ENCODE measurements at regions not wholly inside any gene's neighbourhood (a gene's known extent, or its start where the extent isn't known, plus 50 kb on each side); places are given as distances from the start of the nearest gene placed in this dataset.

GRCh38 chr17:52841971-52842370 is 683.5 kb upstream of the CA10 start:
- no peak for DNase-seq

DNA sequence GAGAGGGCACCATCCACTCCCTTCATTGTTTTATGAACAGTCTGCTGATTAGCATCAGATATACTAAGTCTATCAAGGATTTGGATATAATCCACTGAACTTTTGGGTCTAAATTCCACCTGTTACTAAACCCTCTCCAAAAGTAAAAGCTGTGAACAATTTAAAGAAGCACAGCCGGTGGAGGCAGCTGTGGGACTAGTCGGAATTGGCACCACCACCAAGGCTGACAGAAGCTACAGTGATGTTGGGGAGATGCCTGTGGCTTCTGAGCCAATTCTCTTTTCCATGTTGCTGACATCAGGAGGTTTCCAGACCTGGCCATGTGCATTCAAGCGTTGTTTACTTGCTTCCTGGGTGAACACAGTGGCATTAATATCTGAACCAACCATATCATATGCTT is 679.0 kb upstream of the CA10 start:
- no peak for DNase-seq

GRCh38 chr17:52831536-52831935 is 673.0 kb upstream of the CA10 start:
- no peak for DNase-seq

GRCh38 chr17:52828621-52829020 is 670.1 kb upstream of the CA10 start:
- DNase-seq, result no peak

GRCh38 chr17:52827526-52827925 is 669.0 kb upstream of the CA10 start:
- no peak for DNase-seq

DNA sequence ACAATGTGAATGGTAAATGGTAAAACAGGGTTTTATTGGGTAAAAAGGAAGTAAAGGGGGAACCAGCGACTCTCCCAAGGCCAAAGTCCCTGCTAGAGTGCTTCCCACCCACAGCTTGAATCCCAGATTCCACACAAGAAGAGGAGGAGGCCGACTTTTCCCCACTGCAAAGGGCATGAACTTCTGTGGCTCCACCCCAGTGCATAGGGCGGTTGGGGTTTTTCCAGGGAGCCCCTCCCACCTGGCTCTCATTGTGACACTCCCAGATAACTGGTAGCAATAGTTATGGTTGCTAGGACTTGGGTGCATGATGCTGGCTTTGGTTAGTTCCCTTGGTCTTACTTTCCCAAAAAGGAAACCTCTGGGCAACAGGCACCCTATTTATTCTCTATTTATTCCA is 666.0 kb upstream of the CA10 start:
- no peak for DNase-seq

- DNase-seq, result no peak
Observed at GRCh38 chr17:52823155-52823554, 664.6 kb upstream of the CA10 start.

DNA sequence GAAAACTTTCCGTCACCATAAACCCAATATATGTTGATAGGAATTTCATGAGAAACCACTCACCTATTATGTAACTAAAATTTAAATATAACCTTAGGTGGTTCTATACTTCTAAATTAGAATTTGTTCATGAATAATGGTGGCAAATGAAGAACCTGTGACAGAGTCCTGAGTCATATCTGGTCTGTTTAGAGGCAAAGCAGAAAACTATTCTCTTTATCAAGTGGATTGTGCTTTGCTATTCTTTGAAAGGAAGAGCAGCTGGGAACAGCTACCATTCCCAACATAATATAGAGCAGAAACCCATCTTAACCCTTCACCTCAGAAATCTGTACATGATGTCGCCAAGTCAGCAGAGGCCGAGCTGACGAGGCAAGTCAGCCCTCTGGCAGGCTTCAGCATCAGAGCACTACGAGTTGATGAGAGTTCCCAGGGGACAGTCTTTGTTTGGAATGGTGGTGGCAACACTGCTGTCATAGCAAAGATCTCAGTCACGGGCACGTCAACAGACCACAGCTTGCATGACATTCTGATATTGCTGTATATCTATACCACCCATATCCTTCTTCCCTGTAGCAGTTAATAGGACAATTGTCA is 631.9 kb upstream of the CA10 start:
- no peak for DNase-seq

DNA sequence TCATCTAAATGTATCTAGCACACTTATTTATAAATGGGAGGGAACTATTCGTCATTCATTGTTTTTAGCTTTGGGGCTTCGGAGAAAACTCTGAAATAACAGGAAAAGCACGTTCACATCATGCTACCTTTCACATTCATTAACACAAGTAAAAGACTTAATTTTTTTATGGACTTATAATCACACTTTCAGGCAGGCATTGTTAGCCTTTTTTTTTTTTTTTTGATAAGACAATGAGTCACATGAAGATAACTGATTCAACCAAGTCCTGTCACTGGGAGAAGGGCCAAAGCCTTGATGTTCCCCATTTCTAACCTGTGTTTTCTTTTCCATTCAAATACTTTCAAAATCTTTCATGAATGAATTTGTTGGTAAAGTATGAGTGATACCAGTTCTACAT is 631.3 kb upstream of the CA10 start:
- DNase-seq, result no peak

DNA sequence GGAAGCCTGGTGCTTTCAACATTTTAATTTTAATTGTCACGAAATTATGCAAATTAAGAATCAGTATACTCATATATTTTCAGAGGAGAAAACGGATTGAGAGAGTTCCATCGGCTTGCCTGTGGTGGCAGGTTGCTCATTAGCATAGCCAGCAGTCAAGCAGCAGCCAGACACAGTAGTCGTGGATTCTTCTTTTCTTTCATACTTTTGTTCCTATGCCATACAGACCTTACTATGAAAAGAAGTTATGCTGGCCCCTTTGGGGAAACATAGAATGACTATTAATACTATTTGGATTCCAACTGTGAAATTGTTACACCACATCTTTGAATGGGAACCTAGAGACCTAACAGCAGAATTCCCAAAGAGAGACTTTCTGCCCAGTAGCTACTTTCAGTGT is 617.7 kb upstream of the CA10 start:
- DNase-seq, result no peak

GRCh38 chr17:52762794-52763167 is 604.3 kb upstream of the CA10 start:
- no peak for DNase-seq

DNA sequence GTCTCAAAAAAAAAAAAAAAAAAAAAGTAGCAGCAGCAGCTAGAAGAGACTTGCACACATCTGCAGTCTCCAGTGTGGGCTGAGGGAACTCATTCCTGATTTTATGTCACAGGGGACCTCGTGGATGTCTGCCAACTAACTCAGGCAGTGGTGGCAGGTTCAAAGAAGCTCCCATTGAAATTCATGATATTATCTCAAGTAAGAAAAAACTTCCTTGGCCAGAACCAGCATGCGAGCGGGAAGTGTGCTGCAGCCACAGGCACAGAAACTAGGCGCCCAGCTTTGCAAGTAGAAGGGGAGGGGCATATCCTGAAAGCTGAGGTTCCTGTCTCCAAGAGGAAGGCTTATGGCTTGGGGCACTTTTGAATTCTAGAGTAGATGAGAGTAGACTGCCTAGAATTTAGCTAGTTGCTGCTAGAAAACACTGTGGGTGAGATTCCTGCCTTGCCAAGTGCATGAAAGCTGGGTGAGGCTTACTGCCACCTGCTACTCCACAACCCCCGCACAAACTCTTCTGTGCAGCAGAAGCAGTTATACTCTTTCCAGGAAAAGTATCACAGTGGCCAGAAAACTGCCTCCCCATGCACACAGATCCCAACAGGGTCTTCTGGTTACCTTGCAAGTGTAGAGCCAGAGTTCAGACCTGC is 603.8 kb upstream of the CA10 start:
- DNase-seq, result no peak

DNA sequence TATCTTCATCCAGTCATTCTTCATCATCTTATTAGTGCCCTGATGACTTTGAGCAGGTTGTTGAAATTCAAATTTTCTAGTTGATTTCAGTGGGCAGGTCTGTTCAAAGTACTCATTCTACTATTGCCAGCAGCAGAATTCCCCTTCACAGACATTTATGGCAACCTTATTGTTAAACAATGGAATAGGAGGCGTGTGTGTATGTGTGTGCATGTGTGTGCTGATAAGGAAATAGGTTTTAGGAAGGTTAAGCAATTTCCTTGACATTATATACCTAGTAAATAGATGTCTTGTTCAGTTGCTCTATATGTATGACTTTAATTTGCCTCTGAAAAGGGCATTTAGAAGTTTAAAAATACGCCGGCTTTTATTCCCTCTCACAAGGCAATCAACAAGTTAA is 601.4 kb upstream of the CA10 start:
- DNase-seq, result no peak

- DNase-seq, result no peak
Observed at GRCh38 chr17:52758481-52758880, 600.0 kb upstream of the CA10 start.

- no peak for DNase-seq
Observed at GRCh38 chr17:52756746-52757145, 598.2 kb upstream of the CA10 start.

- no peak for DNase-seq
Observed at GRCh38 chr17:52754838-52755237, 596.3 kb upstream of the CA10 start.

- DNase-seq, result no peak
Observed at GRCh38 chr17:52751051-52751450, 592.5 kb upstream of the CA10 start.

DNA sequence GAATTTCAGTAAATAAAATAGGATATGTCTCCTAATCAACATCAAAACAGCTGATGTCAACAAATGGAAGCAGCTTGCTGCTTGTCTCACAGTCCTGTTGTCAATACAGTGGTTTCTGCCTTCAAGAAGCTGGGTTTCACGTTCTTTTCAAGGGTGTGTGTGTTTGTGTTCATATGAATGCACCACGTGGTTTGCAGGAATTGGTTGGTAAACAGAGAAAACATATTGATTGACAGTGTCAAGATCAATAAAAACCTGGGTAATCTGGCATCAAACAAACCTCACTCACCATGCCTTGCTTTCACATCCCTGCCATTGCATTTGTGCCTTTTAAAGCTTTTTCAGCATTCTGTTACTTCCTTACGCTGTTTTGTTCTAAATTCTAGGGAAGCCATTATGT is 585.7 kb upstream of the CA10 start:
- no peak for DNase-seq

- no peak for DNase-seq
Observed at GRCh38 chr17:52740006-52740405, 581.5 kb upstream of the CA10 start.

DNA sequence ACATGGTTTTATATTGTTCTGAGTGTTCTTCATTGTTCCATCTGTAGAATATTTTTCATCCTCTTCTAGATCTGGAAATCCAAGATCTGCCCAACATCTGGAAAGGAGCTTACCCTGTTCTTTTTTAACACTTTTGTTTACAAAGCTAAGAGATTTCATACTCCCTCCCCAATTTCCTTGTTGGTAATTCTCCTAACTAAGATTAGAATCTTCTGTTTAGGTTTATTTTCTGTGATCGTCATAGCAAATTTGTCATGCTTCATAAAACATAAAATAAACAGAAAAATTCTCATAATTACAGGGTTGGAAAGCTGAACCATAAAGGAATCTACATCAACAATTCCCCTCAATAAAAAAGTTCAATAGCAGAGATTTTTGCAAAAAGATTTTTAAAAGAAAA is 580.3 kb upstream of the CA10 start:
- DNase-seq, result no peak

GRCh38 chr17:52737071-52737470 is 578.6 kb upstream of the CA10 start:
- no peak for DNase-seq

DNA sequence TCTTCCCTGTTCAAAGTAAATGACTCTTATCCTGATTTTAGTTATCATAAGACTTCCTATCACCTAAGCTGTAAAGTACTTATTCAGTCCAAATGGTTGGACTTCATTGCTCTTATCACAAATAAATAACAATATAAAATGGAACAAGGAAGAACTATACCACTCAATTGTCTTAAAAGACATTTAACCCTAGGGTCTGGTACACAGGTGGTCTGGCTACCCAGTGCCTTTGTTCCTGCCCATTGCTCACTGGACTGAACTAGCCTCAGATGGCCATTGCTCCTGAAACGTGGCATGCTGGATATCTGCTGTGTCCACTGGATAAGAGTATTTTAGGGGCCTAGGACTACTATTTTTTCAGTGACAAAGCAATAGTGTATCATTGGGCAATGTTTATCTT is 574.3 kb upstream of the CA10 start:
- no peak for DNase-seq

GRCh38 chr17:52724578-52724977 is 566.1 kb upstream of the CA10 start:
- no peak for DNase-seq

- DNase-seq, result no peak
Observed at GRCh38 chr17:52721910-52722309, 563.4 kb upstream of the CA10 start.

GRCh38 chr17:52710363-52710901 is 551.9 kb upstream of the CA10 start:
- DNase-seq, result no peak

Data from T-helper 1 cell (primary cell).